GM18868 (cell line): ENCODE measurements at regions not wholly inside any gene's neighbourhood (a gene's known extent, or its start where the extent isn't known, plus 50 kb on each side); places are given as distances from the start of the nearest gene placed in this dataset.

Experiments
- ATAC-seq: cut with Tn5 transposase; IDR thresholded peaks from one replicate; pipeline ENCODE4 v1.9.1; 2021; ENCODE audit warnings: mild to moderate bottlenecking, moderate library complexity; ENCODE audit not compliant: unreplicated experiment

DNA sequence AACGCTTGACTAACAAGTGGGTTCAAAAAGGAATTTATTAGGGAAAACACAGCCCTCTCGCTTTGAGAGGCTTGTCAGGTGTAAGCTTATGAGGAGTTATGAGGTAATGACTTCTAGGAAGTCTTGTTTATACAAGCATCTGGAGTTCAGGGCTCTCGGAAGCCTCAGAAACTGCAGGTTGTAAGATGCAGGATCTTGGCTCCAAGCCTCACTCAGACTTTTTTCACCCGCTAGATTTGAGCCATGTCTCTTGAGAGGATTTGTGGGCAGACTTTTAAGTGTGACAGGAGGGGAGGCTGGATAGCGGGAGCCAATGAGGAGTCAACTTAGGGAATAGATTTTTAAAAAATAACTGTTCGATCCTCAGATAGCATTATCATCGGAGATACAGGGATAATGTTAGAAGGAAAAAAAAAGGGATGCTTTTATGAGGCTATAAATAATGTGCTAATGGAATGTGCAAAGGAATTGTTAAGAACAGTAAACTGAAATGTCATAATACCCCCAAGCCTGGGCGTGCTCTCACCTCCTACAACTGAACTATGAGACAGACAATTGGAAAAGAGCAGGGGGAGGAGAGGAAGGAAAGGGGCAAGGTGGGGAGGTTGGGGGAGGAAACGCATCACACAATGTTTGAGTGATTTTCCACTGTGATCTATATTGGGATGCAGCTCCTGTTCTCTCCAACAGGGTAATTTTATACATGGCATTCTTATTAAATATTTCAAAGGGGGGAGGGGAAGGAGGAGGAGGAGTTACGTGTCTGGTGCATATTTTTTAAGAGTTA, 107.4 kb upstream of the ESRRG start:
- ATAC-seq: no peak

DNA sequence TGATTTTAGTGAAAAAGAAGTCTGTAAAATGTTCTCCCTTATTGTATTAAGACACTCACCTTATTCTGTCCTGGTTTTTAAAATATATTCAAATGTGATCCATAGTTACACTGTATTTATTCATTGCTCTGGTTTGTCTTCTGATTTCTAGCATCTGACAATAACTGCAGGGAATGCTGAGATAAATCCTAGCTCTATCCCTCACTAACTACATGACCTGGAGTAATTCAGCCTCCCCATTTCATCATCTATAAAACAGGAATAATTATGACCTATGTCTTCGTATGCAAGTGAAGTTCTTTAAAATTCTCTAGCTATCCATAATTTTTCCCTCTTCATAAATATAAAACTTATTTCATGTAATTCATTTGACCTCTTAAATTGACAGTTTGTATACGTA, 104.0 kb upstream of the ESRRG start:
- ATAC-seq: no peak

DNA sequence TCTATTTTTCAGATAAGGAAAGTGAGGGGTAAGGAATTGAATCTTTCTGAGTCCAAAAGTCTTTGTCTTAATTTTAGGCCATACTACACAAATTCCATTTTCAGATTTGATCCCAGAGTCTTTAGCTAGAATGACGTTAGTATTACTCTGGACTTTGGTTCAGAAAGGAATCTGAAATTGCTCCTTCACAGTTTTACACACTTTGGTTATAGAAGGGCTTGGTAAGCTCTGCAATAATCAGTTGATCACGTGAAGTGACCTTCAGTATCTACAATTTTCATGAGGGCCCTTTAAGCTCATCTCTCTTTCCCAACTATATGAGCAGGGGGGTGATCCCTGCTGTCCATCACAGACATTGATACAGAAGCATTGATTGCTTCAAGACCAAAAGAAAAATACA, 103.4 kb upstream of the ESRRG start:
- no peak for ATAC-seq

DNA sequence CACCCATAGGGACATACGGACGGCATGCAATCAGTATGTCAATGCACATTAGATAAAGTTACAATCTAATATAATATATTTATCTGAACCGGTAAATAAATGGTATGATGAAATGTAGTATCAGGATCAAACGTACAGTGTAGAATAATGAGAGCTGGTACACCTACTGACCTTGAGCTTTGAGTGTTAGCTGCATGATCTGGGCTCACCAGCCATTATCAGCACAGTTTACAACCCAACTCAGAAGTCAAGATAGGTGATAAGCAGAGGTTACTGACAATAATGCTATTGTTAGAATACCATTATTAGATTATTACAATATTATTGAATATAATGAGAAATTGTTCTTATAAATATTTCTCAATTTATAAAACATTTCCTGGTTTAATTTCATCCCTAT, 103.0 kb upstream of the ESRRG start:
- ATAC-seq: no peak

DNA sequence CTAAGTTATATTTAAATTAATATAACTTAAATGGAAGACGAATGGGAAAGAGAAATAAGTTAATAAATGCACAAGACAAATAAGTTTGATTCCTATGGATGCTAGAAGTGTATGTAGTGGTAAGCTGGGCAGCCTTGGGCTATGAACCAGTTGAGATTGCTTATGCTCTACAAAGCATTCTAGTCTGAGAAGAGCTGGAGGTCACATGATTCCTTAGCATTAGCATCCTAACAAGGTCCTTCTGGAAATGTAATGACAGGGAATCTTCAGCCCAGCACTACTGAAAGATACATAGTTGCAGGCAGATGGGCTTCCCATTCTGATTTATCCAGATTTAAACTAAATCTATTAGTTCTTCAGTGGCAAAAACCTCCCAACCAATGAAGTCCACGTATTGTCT, 102.3 kb upstream of the ESRRG start:
- ATAC-seq: no peak

DNA sequence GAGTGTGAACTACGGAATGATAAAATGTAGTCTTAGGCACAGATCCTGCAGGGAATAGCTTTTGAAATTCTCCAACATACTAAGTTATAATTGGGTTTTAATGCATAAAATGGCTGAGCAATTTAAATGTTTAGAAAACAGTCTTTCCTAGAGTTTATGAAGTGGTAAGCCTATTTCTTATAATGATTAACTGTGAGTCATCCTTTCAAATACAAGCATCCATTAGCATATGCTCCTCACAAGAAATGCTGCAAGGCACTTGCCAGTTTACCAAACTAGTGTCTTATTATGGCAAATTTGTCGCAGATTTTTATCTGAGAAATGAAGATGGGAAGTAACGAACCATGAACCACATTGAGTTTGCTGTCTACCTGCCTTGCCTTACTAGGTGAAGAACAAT, 101.3 kb upstream of the ESRRG start:
- ATAC-seq: no peak

DNA sequence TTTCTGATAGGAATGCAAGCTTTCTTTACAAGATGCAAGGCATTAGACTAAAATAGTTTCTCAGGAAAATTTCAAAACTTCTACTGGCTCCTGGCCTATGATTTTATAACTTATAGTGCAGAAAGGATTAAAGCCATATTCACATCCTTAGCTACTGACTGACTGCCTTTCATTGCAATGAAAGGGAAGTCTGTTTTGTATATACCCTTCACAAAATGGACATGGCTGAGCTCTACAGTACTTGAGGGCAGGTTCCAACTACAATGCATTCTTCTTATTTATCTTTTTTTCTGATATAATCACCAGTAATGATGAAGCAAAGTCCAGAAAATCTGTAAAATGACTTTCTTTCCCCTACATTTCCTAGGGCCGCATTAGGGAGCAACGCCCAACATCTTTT, 100.5 kb upstream of the ESRRG start:
- no peak for ATAC-seq

DNA sequence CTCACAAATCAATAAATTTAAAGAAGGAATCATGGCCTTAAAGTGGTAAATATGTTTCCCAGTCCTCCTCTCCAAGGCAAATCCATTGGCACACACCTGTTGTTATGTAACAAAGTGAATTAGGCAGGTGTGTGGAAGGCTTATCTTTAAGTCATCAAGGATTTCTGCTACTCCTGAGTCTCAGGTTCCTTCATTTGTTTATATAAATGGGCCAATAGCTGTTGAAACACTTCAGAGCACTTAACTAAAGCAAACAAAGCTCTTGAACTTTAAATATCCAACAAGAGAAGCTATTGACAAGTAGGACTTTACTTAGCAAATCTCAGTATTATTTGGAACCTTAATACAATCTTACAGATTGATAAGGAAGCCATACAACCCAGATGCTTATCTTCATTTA, 99.3 kb upstream of the ESRRG start:
- no peak for ATAC-seq

DNA sequence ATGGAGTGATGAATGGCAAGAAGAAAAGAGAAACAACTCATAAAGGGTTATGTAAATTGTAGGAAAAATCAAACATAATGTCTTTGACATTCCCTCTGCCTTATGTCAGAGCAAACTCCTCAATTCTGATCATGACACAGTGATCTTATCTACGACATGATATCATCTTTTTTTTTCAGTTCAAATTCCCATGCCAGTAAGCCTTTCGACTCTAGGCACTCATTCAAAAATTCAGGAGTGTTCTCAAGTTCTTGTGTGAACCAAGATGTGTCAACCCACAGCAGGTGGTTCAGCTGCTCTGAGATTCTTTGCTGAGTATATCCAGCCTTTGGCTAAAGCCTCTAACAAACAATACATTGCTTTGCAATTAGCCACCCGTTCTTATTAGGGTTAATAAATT, 97.1 kb upstream of the ESRRG start:
- no peak for ATAC-seq

DNA sequence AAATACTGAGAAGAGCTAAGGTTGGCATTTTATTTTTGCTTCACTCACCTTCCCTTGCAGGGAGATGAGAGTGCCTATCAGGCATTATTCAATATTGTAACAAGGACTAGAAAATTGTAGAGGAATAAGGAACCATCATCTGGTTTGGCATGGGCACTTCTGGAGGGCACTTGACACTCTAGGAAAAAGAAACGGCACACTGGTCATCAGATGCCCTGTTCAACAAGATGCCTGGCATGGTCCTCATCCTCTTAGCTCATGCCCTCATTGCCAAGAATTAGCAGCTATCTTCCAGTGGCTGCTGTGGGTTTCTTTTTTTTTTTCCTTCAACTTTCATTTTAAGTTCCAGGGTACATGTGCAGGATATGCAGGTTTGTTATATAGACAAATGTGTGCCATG, 95.1 kb upstream of the ESRRG start:
- ATAC-seq: no peak

DNA sequence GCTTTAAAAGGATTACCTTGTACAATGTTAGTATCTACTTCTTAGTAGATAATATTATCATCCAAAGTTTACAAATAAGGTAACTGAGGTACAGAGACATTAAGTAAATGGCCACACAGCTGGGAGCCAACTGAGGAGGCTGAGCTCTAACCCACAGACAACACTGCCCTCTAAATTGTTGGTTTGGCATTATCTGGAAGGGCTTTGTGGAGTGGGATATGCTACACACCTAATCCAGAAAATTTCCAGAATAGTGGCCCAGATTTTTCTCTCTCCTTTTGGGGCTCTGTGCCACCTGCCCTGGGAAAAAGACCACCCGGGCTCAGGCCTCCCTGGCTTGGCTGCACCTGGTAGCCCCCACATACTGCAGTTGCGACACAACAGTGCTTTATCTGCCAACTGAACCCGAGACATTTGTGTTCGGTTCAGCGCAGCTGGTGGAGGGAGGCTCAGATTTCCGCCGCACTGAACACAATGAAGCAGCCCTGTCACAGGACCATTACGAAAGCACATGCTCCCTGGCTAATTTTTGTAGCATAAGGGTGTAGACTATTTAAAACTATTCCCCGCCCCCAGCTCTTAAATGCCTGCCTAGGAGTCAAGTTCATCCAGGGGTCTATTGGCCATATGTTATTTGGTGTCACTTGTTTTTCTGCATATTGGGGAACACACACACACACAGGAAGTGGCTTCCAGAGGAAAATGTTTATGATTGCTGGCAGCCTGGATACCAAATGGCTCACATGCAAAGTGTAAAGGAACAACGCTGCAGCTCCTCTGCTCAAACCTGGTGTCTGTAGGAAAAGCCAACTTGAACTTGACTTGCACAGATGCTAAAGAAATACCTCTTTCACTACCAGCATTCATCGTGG, 92.3 kb upstream of the ESRRG start:
- no peak for ATAC-seq

DNA sequence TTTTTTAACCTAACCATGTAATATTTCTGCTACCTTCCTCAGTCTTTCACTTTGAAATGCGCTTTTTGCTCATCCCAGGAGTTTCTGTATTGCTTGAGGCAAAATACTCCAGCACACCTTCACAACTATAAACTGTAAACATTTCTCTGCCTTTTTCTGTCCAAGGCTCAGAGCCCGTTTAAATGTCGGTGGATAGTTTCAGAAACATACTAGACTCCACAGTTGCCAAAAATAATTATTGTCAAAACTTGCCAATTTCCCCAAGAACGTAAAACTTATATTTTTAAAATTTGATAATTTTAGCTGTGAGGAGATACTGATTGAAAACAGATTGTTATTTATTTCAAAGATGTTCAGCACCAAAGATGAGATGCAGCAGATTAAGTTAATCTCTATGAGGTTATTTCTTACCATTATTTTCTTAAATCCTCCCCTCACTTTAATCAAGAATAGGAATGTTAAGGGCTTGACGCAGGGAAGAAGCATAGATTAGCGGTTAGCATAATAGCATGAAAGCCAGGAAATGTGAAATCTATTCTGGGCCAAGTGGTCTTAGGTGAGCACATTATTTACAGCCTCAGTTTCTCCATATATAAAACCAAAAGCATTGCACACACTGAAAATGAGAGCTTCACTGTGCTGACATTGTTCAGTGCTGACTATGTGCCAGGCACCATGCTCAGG, 91.5 kb upstream of the ESRRG start:
- no peak for ATAC-seq

DNA sequence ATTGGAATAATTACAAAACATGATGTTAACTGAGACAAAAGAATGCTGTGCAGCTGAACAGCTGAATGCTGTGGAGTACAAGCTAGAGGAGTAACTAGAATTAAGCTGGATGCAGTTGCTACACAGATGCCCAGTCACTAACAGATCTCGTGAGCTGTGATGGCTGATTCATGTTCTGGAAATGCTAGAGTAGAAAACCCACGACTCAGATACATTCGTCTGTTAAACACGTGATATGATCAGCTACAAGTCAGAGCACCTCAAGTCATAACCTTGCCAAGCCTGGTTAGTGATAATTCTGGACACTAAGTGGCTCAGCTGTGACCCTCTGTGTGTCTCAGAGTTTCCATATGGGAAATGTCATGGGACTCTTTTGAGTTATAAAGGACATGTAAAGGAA, 89.7 kb upstream of the ESRRG start:
- no peak for ATAC-seq

DNA sequence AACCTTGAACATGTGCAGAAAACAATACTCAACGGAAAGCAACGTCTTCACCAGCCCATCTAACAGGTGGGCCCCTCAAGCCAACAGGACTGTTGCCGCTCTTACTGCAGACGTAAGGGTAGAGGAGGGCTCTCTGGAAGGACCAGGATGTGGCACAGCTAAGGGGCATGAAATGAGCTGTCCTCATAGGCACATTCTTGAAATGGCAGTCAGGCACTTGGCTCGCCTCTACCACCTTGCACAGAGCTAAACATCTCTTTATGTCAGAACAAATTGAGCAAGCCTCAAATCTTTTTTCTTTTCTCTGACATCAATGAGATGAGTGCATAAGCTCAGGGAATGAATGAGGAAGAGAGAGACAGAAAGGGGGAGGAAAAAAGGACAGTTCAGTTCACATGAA, 86.4 kb upstream of the ESRRG start:
- ATAC-seq: no peak

DNA sequence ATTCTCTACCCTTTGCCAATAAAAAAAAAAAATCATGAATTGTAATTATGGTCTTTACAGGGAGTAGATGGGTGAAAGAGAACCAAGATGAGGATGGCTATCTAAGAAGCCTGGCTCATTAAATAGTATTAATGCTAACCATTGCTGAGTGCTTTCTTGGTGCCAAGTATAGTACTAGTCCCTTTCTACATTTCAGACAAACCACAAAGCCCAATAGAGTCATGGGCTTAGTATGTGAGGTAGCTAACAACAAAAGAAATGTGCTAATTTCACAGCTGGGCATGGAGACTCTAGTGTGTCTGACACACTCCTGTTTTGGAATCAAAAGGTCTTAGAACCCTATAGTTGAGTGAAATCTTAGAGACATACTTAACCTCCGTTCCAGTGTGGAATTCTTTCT, 84.5 kb upstream of the ESRRG start:
- no peak for ATAC-seq

DNA sequence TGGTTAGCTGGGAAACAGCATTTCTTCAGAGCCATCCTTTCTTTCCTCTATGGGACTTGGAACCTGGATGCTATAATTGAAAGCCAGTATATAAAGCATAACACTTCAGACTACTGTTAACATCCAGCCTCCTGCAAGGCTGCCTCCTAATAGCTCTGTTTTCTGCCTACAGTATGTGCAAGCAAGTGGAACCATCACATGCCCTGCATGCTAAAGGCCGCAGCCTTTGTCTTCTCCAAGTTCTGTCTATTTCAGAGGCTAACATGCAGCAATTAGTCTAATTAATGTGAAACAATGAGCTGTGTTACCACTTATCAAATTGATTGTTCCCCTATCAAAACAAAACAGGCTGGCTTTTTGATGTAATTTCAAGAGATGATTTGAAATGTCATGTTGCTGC, 82.7 kb upstream of the ESRRG start:
- no peak for ATAC-seq

DNA sequence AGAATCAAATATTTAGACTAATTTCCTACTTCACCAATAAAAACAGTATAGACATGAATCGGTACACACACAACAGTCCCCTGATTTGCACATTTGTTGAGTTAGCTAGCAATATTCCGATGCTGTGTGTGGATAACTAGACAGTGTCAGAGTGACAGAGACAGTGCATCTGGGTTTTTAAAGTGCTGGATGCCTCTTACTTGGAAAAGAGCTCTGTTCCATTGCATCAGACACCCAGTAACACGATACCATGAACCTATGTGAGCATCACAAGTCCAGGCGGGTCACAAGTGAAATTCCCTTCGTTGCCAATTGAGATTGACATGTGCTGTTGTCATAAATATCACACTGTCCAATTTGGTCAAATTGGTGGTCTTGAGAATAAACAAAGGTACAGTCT, 82.0 kb upstream of the ESRRG start:
- no peak for ATAC-seq

DNA sequence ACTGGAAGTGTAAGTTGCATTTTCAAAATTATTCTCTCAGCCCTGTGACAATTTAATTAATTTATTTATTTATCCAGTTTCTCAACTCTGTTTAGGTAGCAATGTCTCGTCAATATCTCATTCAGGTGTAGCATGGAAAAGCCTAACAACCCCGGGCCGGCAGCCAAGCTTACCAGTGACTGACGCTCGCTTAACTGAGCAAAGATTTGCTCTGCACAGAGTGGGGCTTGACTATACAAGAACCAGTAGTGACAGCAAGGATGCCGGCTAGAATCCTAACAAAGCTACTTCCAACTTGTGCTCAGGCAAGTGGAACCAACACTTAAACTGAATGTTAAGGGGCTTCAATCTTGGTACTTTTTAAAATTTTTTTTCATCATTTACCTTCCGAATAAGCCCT, 80.9 kb upstream of the ESRRG start:
- no peak for ATAC-seq

DNA sequence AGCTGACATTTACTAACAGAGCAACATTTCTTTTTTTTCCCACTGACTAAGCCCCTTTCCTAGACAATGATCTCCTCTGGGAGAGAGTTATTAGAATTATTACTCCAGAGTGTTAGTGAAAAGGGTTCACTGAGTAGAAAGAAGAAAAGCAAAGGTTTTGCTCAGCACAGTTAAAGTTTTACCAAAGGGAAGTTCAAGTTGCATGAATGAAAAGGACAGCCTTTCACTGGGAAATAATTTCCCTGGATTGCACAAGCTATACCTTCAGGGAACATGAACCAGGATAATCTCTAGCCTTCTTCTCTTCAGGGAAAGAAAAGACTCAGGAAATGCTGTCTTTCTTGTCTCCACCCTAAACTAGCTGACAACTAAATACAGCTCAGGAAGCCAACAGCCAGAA, 71.4 kb upstream of the ESRRG start:
- no peak for ATAC-seq

DNA sequence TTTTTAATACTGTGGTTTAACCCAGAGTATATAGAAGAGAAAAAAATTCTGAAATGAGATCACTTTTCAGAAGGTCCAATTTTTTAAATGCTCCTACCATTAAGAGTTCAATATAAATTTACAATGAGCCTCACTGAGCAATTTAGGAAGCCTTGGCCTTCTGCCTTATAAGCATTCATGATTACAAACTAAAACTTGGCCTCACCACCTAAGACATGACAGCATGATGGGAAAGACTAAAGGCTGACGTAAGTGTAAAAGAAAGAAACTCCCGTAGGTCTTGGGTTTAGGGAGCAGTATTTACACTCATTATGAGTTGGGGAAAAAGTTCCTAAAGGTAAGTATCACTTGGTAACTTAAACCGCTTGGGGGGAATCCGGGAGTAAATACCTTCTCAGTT, 70.7 kb upstream of the ESRRG start:
- ATAC-seq: no peak

DNA sequence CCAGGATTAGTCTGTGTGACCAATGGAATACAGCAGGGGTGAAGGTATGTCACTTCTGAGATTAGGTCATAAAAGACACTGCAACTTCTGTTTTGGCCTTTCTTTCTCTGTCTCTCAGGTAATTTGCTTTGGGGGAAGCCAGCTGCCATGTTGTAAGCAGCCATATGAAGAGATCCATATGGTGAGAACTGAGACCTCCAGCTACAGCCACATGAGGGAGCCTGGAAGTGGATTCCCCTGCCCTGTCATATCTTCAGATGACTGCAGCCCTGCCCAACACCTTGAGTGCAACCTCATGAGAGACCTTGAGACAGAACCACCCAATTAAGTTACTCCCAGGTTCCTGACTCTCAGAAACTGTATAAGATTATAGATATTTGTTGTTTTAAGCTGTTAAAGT, 70.1 kb upstream of the ESRRG start:
- no peak for ATAC-seq

DNA sequence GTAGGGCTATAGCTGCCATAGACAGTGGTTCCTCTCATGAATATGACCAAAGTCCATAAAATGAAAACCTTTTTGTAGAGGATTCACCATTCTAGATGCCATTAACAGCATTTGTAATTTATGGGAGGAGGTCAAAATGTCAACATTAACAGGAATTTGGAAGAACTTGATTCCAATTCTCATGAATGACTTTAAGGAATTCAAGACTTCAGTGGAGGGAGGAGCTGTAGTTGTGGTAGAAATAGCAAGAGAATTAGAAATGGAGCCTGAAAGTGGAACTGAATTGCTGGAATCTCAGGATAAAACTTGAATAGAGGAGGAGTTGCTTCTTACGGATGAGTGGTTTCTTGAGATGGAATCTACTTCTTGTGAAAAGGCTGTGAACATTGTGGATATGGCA, 65.4 kb upstream of the ESRRG start:
- ATAC-seq: no peak
